Motor neuron (in vitro differentiated cells): ENCODE measurements at regions not wholly inside any gene's neighbourhood (a gene's known extent, or its start where the extent isn't known, plus 50 kb on each side); places are given as distances from the start of the nearest gene placed in this dataset.

Source experiments
- ATAC-seq, 8 experiments: fragments of 200-7000 bp; cut with Tn5 transposase; replicated peaks in 6 of 8; 2 replicates each; pipeline ENCODE4 v1.8.0; 2021; ENCODE audit warnings: mild to moderate bottlenecking in 8 of 8, moderate library complexity in 8 of 8
- H3K27ac ChIP-seq, 2 donors: fragments of 250-450 bp; sonication (Bioruptor Pico); 2 replicates each; pipeline ENCODE4 v1.9.0; 2021; ENCODE audit warnings: antibody characterized with exemption in 2 of 2, mild to moderate bottlenecking in 2 of 2, moderate library complexity in 1 of 2
- H3K4me1 ChIP-seq, 2 donors: fragments of 250-450 bp; sonication (Bioruptor Pico); replicated peaks in 1 of 2; 2 replicates each; pipeline ENCODE4 v1.6.1; 2021; ENCODE audit warnings: antibody characterized with exemption in 2 of 2, mild to moderate bottlenecking in 2 of 2, moderate library complexity in 1 of 2
- H3K4me3 ChIP-seq, 5 donors: fragments of 250-450 bp; sonication (Bioruptor Pico); 2 replicates each; pipeline ENCODE4 v1.9.0; 2021; ENCODE audit warnings: antibody characterized with exemption in 5 of 5, mild to moderate bottlenecking in 5 of 5, moderate library complexity in 4 of 5
- WGBS, 10 experiments: fragments of 450-650 bp; shearing (Covaris generic); methylation state at CpG; one replicate each; pipeline ENCODE4 v1.0.0; 2022; 5-methylcytosine and 5-hydroxymethylcytosine counted together
- in situ Hi-C, 9 experiments: fragments of 400-800 bp; cut with MboI; loops; one replicate each; pipeline ENCODE4 v1.15.0; 2021; ENCODE audit warnings: low sequenced_read_pairs in 9 of 9, low pct_unique_long_range_greater_than_20kb in 2 of 9; ENCODE audit not compliant: unreplicated experiment in 9 of 9

DNA sequence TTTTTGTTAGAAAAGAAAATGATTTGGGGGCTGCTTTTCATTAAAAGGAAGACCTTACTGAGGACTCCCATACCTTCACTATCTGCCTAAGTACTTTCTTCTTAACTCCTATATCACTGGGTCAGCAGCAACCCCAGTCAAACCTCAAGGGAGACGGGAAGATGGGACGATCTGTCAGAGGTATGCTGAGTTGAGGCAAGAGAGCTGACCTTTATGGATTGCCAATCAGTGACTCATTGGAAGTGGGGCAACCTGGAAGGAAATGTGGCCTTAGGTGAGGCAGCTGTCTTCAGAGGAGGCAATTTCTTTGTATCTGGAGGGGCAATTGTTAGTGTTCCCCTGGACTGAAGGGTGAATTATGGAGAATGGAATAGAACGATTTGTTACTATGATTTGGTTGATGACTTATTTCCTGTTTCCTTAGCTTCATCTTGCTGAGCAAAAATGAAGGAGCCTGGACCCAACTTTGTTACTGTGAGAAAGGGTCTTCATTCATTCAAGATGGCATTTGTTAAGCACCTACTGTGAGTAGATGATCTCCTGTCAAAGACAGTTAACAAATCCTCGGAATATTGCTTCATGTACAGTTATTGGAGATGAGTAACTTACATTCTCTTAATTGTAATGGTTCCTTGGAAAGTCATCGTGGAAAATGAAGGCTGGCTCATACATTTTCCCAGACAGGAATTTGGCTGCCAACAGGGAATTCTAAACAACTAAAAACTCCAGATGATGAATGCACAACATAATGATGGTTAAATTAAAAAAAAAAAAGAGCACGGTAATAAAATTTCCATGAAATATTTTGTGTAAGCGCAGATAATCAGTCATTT lies 134.7 kb upstream of the KCNJ15 start:
- ATAC-seq = no peak
- in situ Hi-C loops = no loop called here
- 23 to 100% (median 81%) methylated on average over 3 to 7 of the region's 7 CpGs; no CpG with 5 or more reads in 1 of the 10 experiments for WGBS, 10 experiments

GRCh38 chr21:38123626-38124025 lies 133.2 kb upstream of the KCNJ15 start:
- WGBS, 10 experiments = 70 to 80% (median 75%) methylated on average over 1 to 2 of the region's 5 CpGs; no CpG with 5 or more reads in 7 of the 10 experiments
- Histone ChIP-seq H3K4me1 (no peaks in the 10 kb centered on the region), H3K27ac (no peak overlapping the region), H3K4me3 (no peak overlapping the region)
- in situ Hi-C loops = no loop called here
- ATAC-seq = no peak

More for the DNA sequence above, 134.7 kb upstream of the KCNJ15 start:
- Histone ChIP-seq H3K27ac (no peak overlapping the region), H3K4me3 (no peak overlapping the region), H3K4me1 (no peaks in the 10 kb centered on the region)

DNA sequence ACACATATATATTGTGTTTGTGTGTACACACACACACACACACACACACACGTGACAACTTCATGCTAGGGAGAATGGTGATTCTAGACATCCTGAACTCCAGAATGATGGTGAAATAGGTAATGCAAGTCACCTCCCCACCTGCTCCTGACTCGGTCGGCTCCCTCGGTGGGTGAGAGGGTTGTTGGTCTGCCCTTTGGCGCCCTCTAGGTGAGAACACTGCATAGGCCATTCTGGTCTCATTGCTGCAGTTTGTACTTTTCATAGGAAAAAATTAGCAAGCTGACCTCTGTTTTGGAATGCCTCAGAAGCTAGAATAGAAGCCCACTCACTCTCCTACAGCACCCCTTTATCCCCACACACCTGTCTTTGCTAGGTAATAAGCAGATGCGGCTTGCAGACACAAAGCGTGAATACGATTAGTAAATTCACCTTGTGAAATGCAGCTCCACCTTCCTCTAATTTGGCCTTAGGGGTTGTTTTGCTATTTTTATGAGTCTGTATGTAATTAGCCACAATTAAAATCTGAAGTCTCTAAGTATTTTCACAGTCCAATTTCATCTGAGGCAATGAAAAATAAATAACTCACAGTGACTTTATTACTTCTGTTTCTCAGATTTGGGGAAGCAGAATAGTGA lies 130.0 kb upstream of the KCNJ15 start:
- no peak overlapping the region for H3K27ac ChIP-seq
- WGBS, 10 experiments = 0 to 35% (median 22%) methylated on average over 1 to 7 of the region's 8 CpGs; no CpG with 5 or more reads in 6 of the 10 experiments
- no peak overlapping the region for H3K4me3 ChIP-seq
- peak; percentile 79 to 95 (median 87) for ATAC-seq
- in situ Hi-C loops = no loop called here
- H3K4me1 ChIP-seq = no peaks in the 10 kb centered on the region

- in situ Hi-C loops = no loop called here
- Histone ChIP-seq H3K4me1 (no peaks in the 10 kb centered on the region), H3K27ac (no peak overlapping the region), H3K4me3 (no peak overlapping the region)
- WGBS, 10 experiments = 20 to 83% (median 60%) methylated on average over 1 of the region's 1 CpG; no CpG with 5 or more reads in 5 of the 10 experiments
- no peak for ATAC-seq
Measured at GRCh38 chr21:38129711-38130110, 127.1 kb upstream of the KCNJ15 start.

GRCh38 chr21:38133240-38133639 lies 123.6 kb upstream of the KCNJ15 start:
- WGBS, 10 experiments = 43 to 100% (median 80%) methylated on average over 1 to 3 of the region's 3 CpGs; no CpG with 5 or more reads in 1 of the 10 experiments
- ATAC-seq = no peak
- Histone ChIP-seq H3K27ac (no peak overlapping the region), H3K4me1 (no peaks in the 10 kb centered on the region), H3K4me3 (no peak overlapping the region)
- in situ Hi-C loops = no loop called here

- Histone ChIP-seq H3K27ac (no peak overlapping the region), H3K4me3 (no peak overlapping the region), H3K4me1 (no peaks in the 10 kb centered on the region)
- in situ Hi-C loops = no loop called here
- ATAC-seq = no peak
- 22 to 100% (median 70%) methylated on average over 1 to 3 of the region's 3 CpGs; no CpG with 5 or more reads in 1 of the 10 experiments for WGBS, 10 experiments
Measured at GRCh38 chr21:38134084-38134873, 122.5 kb upstream of the KCNJ15 start.

- in situ Hi-C loops = no loop called here
- ATAC-seq = no peak
- peaks cover 0 to 4% of the 10 kb centered on the region in 2 donors for H3K4me1 ChIP-seq
Measured at GRCh38 chr21:38136201-38136600, 120.6 kb upstream of the KCNJ15 start.

DNA sequence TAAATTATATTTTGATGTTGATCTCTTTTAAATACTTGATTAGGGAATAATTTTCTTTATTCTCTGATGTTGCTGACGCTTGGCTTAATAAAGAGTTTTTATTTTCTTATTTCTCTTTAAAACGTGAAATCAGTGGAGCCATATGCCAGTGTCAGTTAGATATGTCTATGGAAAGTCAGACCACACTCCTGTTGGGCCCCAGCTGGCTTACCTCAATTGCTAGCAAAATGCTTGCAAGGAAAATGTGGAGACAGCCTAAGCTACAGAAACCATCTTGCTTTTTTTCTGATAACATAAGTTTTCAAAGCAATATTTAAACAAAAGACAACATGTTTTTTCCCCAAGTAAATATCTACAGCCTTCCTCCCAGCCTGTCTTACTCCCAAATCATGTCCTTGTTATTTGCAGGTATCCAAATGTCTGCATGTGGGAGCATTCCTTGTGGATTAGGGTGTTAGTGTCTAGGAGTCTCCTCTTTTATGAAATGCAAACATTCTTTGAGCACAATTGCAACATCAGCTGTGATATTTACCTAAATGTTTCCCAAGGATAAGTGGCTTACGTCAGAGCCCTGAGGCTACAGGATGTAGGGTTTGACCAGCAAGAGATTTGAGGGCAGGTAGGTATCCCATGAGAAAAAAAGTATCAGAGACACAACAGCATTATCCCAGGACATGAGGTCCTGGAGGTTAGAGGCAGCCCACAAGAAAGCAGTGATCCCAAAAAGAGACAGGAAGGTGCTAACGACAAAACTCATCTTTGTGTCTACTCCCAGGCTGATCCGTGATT lies 117.2 kb upstream of the KCNJ15 start:
- no peak overlapping the region for H3K27ac ChIP-seq
- peaks cover 0 to 4% of the 10 kb centered on the region in 2 donors for H3K4me1 ChIP-seq
- WGBS, 10 experiments = 53 to 100% (median 76%) methylated on average over 1 to 5 of the region's 5 CpGs
- in situ Hi-C loops = no loop called here
- peak in 3 of 8 experiments; percentile 30 to 61 (median 43) for ATAC-seq
- no peak overlapping the region for H3K4me3 ChIP-seq

More at GRCh38 chr21:38136201-38136600, 120.6 kb upstream of the KCNJ15 start:
- H3K27ac ChIP-seq = no peak overlapping the region
- no peak overlapping the region for H3K4me3 ChIP-seq

DNA sequence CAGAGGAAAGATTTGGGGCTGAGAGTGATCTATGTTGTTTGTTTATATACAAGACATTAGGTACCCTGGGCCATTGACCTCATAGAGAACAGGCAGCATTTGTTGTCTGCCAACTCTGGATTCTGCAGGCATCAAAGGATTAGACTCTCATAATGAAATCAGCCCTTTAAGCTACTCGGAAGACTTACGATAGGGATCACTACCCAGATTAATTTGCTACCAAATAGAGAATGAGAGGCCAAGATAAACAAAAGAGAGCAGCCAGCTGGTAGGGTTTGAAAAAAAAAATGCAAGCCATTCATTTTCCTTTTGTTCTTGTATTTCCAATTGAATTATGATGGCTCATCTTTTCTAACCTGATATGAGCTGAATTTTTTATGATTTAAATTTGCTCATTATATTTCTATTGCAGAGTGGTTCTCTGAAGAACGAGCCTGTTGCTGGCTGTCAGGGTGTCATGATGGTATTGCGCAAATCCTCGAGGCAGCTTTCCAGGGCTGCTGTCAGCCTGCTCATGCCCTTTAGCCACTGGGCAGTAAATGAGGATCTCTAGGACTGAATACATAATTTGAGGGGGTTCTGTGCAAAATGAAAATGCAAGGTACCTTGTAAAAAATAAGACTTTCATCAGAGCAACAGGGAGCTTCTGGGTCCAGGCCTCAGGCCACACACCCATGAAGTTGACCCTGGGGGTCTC lies 116.4 kb upstream of the KCNJ15 start:
- H3K4me3 ChIP-seq = no peak overlapping the region
- ATAC-seq = peak; percentile 41 to 88 (median 56)
- WGBS, 10 experiments = 0 to 87% (median 54%) methylated on average over 1 to 5 of the region's 5 CpGs
- H3K4me1 ChIP-seq = peaks cover 0 to 4% of the 10 kb centered on the region in 2 donors
- no peak overlapping the region for H3K27ac ChIP-seq
- in situ Hi-C loops = no loop called here

- in situ Hi-C loops = no loop called here
- Histone ChIP-seq H3K4me1 (peaks cover 0 to 4% of the 10 kb centered on the region in 2 donors), H3K27ac (no peak overlapping the region), H3K4me3 (no peak overlapping the region)
- ATAC-seq = peak in 1 of 8 experiments; percentile 81
Measured at GRCh38 chr21:38142224-38142623, 114.6 kb upstream of the KCNJ15 start.

GRCh38 chr21:38144193-38144592 lies 112.6 kb upstream of the KCNJ15 start:
- WGBS, 10 experiments = 7 to 67% (median 25%) methylated on average over 1 to 3 of the region's 3 CpGs; no CpG with 5 or more reads in 2 of the 10 experiments
- in situ Hi-C loops = no loop called here
- Histone ChIP-seq H3K4me3 (no peak overlapping the region), H3K27ac (no peak overlapping the region), H3K4me1 (peaks cover 0 to 4% of the 10 kb centered on the region in 2 donors)
- ATAC-seq = no peak

DNA sequence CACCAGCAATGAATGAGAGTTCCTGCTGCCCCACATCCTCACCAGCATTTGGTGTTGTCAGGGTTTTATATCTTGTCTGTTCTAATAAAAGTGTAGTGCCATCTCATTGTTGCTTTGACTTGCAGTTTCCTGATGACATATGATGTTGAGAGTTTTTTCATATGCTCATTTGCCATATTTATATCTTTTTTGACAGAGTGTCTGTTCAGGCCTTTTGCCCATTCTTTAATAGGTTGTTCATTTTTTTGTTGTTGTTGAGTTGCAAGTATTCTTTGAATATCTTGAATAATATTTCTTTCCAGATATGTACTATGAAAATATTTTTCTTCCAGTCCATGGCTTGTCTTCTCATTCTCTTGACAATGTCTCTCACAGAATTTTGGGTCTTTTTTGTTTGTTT lies 111.7 kb upstream of the KCNJ15 start:
- H3K4me1 ChIP-seq = peaks cover 0 to 4% of the 10 kb centered on the region in 2 donors
- no peak overlapping the region for H3K27ac ChIP-seq
- no peak for ATAC-seq
- in situ Hi-C loops = no loop called here
- no peak overlapping the region for H3K4me3 ChIP-seq
